Tibial artery (tissue), 4 donors: ENCODE measurements at regions not wholly inside any gene's neighbourhood (a gene's known extent, or its start where the extent isn't known, plus 50 kb on each side); places are given as distances from the start of the nearest gene placed in this dataset.
"Not testable (repeated sequence)": the region's sequence is repeated elsewhere in the genome, so short reads cannot be mapped to it uniquely, and the experiment has no call there.

Experiments used
- DNase-seq, 2 donors: peaks; one replicate each; pipeline ENCODE4 v3.0.0-alpha.2; 2019
- H3K27ac ChIP-seq, 2 donors: fragments of 200-600 bp; sonication (generic) in 1 of 2; 1 replicate in 1 of 2; 2 replicates in 1 of 2; pipeline ENCODE4 v1.5.1; 2018 to 2019; ENCODE audit warnings: mild to moderate bottlenecking in 1 of 2
- H3K27me3 ChIP-seq, 2 donors: fragments of 200-600 bp; sonication (generic) in 1 of 2; one replicate each; pipeline versions ENCODE4 v1.5.1 to v1.6.0; 2016 to 2019
- H3K36me3 ChIP-seq, 3 donors: fragments of 200-600 bp; sonication (generic) in 2 of 3; one replicate each; pipeline ENCODE4 v1.5.1; 2016 to 2019; ENCODE audit warnings: mild to moderate bottlenecking in 2 of 3
- H3K4me1 ChIP-seq, 4 donors: fragments of 200-600 bp; sonication (generic) in 2 of 4; 1 replicate in 3 of 4; 2 replicates in 1 of 4; pipeline ENCODE4 v1.5.1; 2016 to 2019
- H3K4me3 ChIP-seq, 2 donors: fragments of 200-600 bp; sonication (generic) in 1 of 2; 1 replicate in 1 of 2; 2 replicates in 1 of 2; pipeline ENCODE4 v1.5.1; 2018 to 2019; ENCODE audit warnings: mild to moderate bottlenecking in 2 of 2
- H3K9me3 ChIP-seq, 3 donors: fragments of 200-600 bp; sonication (generic) in 1 of 3; one replicate each; pipeline ENCODE4 v1.5.1; 2016 to 2019
- intact Hi-C: fragments of 100-400 bp; cut with DNase I; formaldehyde crosslinking; loops from one replicate; pipeline ENCODE4 v1.15.0; 2023; ENCODE audit warnings: low total_unique reads
- TF ChIP-seq, protein P1 (sequence below), 2 experiments: fragments of 200-600 bp in 1 of 2; fragments of 450-650 bp in 1 of 2; IDR thresholded peaks; one replicate each; pipeline ENCODE4 v1.5.1; 2017 to 2019; ENCODE audit warnings: antibody characterized with exemption in 2 of 2, mild to moderate bottlenecking in 1 of 2, moderate library complexity in 1 of 2

DNA sequence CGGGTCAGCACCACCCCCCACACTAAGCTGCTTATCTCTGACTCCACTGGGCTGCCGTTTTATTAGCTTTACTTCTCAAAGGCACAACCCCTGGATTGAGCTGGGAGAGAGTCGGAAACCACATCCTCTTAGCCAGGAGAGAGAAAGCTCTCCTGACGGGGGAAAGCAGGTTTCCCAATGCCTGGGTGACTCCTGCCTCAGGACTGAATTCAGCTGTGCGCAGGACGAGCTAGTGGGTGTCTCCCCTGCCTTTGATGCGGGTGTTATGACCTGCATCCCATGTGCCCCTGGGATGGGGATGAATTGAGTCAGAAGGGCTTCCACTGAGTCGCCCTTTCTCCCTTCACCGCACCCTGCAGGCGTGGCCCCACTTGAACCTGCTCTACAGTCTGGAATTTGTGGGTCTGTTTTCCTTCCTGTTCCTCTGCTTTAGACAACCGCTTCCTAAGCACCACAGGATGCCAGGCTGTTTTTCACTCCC is 819.2 kb upstream of the EEF2KMT start:
- Histone ChIP-seq H3K9me3 (no peaks in the 10 kb centered on the region), H3K36me3 (no peaks in the 10 kb centered on the region), H3K27me3 (no peaks in the 10 kb centered on the region), H3K4me1 (no peaks in the 10 kb centered on the region), H3K27ac (no peak overlapping the region), H3K4me3 (no peak overlapping the region)
- TF ChIP-seq, protein P1, sequence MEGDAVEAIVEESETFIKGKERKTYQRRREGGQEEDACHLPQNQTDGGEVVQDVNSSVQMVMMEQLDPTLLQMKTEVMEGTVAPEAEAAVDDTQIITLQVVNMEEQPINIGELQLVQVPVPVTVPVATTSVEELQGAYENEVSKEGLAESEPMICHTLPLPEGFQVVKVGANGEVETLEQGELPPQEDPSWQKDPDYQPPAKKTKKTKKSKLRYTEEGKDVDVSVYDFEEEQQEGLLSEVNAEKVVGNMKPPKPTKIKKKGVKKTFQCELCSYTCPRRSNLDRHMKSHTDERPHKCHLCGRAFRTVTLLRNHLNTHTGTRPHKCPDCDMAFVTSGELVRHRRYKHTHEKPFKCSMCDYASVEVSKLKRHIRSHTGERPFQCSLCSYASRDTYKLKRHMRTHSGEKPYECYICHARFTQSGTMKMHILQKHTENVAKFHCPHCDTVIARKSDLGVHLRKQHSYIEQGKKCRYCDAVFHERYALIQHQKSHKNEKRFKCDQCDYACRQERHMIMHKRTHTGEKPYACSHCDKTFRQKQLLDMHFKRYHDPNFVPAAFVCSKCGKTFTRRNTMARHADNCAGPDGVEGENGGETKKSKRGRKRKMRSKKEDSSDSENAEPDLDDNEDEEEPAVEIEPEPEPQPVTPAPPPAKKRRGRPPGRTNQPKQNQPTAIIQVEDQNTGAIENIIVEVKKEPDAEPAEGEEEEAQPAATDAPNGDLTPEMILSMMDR (IDR thresholded peaks at IDR 0.05) = no peak
- intact Hi-C loops = no loop called here
- no peak for DNase-seq

DNA sequence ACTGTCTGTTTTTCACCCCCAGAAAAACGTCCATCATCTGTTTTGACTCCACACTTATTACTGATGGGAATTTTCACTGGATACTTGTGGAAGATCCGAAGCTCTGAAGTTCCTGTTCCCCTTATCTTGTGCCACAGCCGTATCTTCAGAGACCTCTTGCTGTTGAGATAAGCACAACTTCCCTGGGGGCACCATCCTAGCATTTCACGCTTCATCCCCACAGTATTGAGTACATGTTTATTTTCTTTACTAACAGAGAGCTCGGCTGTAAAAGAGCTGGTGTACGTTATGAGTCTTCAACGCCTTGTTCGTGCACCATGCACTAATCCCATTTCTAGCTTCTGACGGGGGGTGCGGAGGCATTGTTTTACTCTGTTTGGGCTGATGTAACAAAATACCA is 813.6 kb upstream of the EEF2KMT start:
- no peak for DNase-seq
- no peaks in the 10 kb centered on the region for H3K4me1 ChIP-seq
- no peak overlapping the region for H3K4me3 ChIP-seq
- H3K27ac ChIP-seq = no peak overlapping the region
- intact Hi-C loops = no loop called here
- no peaks in the 10 kb centered on the region for H3K27me3 ChIP-seq
- H3K9me3 ChIP-seq = no peaks in the 10 kb centered on the region
- TF ChIP-seq, protein P1 (IDR thresholded peaks at IDR 0.05) = no peak
- no peaks in the 10 kb centered on the region for H3K36me3 ChIP-seq

- H3K27ac ChIP-seq, H3K4me3 ChIP-seq, H3K9me3 ChIP-seq, H3K36me3 ChIP-seq, H3K4me1 ChIP-seq, intact Hi-C loops, DNase-seq, H3K27me3 ChIP-seq: not testable (repeated sequence)
Observed at GRCh38 chr16:5909556-5909955, 812.0 kb upstream of the EEF2KMT start.

DNA sequence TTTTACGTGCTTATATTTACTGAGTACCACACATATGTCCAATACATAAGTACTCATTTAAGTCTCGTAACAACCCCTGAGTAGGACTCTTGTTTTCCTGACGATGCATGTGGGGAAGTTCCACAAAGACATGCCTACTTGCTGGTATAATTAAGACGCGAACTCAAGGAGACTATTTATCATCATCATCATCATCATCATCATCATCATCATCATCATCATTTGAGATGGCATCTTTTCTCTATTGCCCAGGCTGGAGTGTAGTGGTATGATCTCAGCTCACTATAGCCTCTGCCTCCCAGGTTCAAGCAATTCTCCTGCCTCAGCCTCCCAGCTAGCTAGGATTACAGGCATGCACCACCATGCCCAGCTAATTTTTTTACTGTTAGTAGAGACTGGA is 809.9 kb upstream of the EEF2KMT start:
- Histone ChIP-seq H3K36me3 (no peaks in the 10 kb centered on the region), H3K27me3 (no peaks in the 10 kb centered on the region), H3K27ac (no peak overlapping the region), H3K4me3 (no peak overlapping the region), H3K4me1 (no peaks in the 10 kb centered on the region), H3K9me3 (no peaks in the 10 kb centered on the region)
- intact Hi-C loops = no loop called here
- TF ChIP-seq, protein P1 (IDR thresholded peaks at IDR 0.05) = no peak
- DNase-seq = no peak

DNA sequence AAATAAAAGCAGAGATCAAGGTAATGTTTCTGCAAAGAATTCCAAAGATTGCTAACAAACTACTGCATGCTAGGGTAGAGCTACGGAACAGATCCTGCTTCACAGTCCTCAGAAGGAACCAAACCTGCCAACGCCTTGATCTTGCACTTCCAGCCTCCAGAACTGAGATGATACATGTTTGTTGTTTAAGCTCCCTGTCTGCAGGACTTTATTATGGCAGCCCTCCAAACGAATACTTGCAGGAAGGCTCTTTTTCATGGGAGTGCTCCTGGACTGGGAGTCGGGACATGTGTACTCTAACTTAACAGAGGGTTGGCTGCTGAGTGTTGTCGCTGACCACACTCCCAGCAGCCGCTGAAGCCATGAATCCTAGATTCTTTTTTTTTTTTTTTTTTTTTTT is 808.8 kb upstream of the EEF2KMT start:
- no peaks in the 10 kb centered on the region for H3K4me1 ChIP-seq
- H3K27me3 ChIP-seq = no peaks in the 10 kb centered on the region
- H3K27ac ChIP-seq = no peak overlapping the region
- H3K9me3 ChIP-seq = no peaks in the 10 kb centered on the region
- DNase-seq = no peak
- TF ChIP-seq, protein P1 (IDR thresholded peaks at IDR 0.05) = no peak
- H3K36me3 ChIP-seq = no peaks in the 10 kb centered on the region
- no peak overlapping the region for H3K4me3 ChIP-seq
- intact Hi-C loops = no loop called here

GRCh38 chr16:5905935-5906334 is 808.3 kb upstream of the EEF2KMT start:
- DNase-seq = no peak
- no peaks in the 10 kb centered on the region for H3K27me3 ChIP-seq
- no peaks in the 10 kb centered on the region for H3K36me3 ChIP-seq
- H3K4me1 ChIP-seq = no peaks in the 10 kb centered on the region
- no peaks in the 10 kb centered on the region for H3K9me3 ChIP-seq
- intact Hi-C loops = no loop called here
- H3K27ac ChIP-seq = no peak overlapping the region
- TF ChIP-seq, protein P1 (IDR thresholded peaks at IDR 0.05) = no peak
- no peak overlapping the region for H3K4me3 ChIP-seq
